Memory B cell (primary cell): ENCODE measurements at regions not wholly inside any gene's neighbourhood (a gene's known extent, or its start where the extent isn't known, plus 50 kb on each side); places are given as distances from the start of the nearest gene placed in this dataset.

Experiments used
- ATAC-seq: fragments of 150-1000 bp; cut with Tn5 transposase; 2 replicates; pipeline ENCODE4 v1.10.0; 2021; ENCODE audit warnings: low read depth, mild to moderate bottlenecking, moderate library complexity
- DNase-seq, 2 donors: peaks; one replicate each; pipeline ENCODE4 v3.0.0; 2022; ENCODE audit warnings: low spot score in 2 of 2
- H3K27ac Mint-ChIP-seq: one replicate; pipeline ENCODE4 v1.8.0; 2022; ENCODE audit warnings: mild to moderate bottlenecking, moderate library complexity, mixed read lengths
- H3K27me3 Mint-ChIP-seq: one replicate; pipeline ENCODE4 v1.8.0; 2022; ENCODE audit warnings: mixed read lengths
- H3K36me3 Mint-ChIP-seq: one replicate; pipeline ENCODE4 v1.8.0; 2022; ENCODE audit warnings: mild to moderate bottlenecking, mixed read lengths
- H3K4me1 Mint-ChIP-seq: one replicate; pipeline ENCODE4 v1.8.0; 2022; ENCODE audit warnings: mixed read lengths
- H3K4me3 Mint-ChIP-seq: one replicate; pipeline ENCODE4 v1.8.0; 2022; ENCODE audit warnings: mild to moderate bottlenecking, moderate library complexity, mixed read lengths
- H3K9me3 Mint-ChIP-seq: one replicate; pipeline ENCODE4 v1.8.0; 2022; ENCODE audit warnings: mixed read lengths

DNA sequence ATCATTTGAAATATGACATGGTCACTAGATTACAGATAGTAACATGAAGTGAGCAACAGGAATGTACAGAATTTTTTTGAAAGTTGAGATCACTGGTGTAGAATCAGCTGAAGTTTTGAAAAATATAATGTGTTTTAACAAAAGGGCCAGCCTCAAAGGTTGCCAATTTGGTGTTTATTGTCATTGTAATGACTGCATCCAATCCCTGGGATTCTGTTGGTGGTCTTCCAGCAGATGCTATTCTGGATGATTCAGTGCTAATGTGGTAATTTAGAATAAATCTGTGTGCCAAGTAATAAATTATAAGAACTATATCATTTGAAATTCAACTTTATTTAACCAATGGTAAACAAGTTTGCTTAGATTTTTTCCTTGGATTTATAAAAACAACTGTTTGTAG lies 436.4 kb upstream of the PKN2 start:
- Mint-ChIP-seq H3K27ac (no peak overlapping the region), H3K9me3 (no peaks in the 10 kb centered on the region), H3K4me1 (peaks cover 3% of the 10 kb centered on the region), H3K4me3 (no peak overlapping the region), H3K27me3 (no peaks in the 10 kb centered on the region), H3K36me3 (no peaks in the 10 kb centered on the region)
- DNase-seq = no peak
- ATAC-seq = no peak

- no peaks in the 10 kb centered on the region for H3K27me3 Mint-ChIP-seq
- H3K4me3 Mint-ChIP-seq = no peak overlapping the region
- H3K9me3 Mint-ChIP-seq = no peaks in the 10 kb centered on the region
- H3K36me3 Mint-ChIP-seq = no peaks in the 10 kb centered on the region
- H3K27ac Mint-ChIP-seq = no peak overlapping the region
- ATAC-seq (no peak), DNase-seq (no peak)
- H3K4me1 Mint-ChIP-seq = peaks cover 3% of the 10 kb centered on the region
Measured at GRCh38 chr1:88250915-88251314, 433.2 kb upstream of the PKN2 start.

DNA sequence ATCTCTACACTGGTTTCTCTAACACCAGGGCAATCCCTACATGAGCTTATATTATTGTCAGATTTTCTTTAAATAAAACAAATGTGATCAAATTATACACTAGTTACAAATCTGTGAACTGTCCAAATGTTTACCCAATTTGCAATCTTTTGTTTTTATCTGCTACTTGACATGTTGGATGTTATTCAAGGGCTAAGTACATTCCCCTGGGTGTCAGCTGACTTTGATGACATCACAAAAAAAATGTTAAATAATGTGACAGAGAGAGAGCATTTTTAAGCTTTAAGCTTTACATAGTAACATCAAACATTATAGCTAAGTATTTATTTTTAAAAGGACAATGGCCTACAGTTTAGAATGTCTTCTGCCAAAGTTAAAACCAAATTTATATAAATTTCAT lies 431.3 kb upstream of the PKN2 start:
- Mint-ChIP-seq H3K4me1 (peaks cover 3% of the 10 kb centered on the region), H3K9me3 (no peaks in the 10 kb centered on the region), H3K36me3 (no peaks in the 10 kb centered on the region), H3K4me3 (no peak overlapping the region), H3K27ac (no peak overlapping the region), H3K27me3 (no peaks in the 10 kb centered on the region)
- DNase-seq = no peak
- no peak for ATAC-seq

DNA sequence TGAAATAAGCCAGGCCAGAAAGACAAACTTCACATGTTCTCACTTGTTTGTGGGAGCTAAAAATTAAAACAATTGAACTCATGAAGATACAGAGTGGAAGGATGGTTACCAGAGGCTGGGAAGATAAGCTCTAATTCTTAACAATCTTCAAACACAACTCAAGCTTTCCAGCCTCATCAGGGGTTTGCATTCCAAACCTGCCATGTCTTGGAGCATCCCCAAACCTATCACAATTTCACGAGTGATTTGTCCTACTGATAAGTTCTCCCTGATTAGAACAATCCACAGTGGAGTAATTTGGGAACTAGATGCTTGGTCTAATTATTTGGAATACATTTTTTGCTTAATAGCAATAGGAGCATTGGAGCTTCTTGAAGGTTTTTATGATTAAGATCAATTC lies 418.5 kb upstream of the PKN2 start:
- no peaks in the 10 kb centered on the region for H3K9me3 Mint-ChIP-seq
- no peak for DNase-seq
- no peak for ATAC-seq
- H3K27ac Mint-ChIP-seq = no peak overlapping the region
- no peaks in the 10 kb centered on the region for H3K4me1 Mint-ChIP-seq
- H3K27me3 Mint-ChIP-seq = peaks cover 5% of the 10 kb centered on the region
- no peak overlapping the region for H3K4me3 Mint-ChIP-seq
- H3K36me3 Mint-ChIP-seq = no peaks in the 10 kb centered on the region

DNA sequence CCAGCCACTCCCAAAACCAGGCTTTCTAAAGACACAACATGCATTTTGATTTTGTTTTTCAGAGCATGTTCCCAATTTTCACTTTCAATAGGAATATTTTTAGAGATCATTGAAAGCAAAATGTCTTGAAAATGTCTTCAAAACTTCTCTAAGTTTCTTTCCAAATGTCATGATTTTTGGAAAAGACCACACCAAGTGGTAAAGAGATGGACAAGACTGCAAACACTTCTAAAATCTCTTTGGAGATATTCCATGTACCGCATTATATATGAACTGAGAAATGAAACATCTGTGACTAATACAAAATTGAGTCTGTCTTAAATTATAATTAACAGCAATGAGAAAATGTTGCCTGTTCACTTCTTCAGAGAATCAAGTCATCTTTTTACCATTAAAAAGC lies 418.0 kb upstream of the PKN2 start:
- H3K27ac Mint-ChIP-seq = no peak overlapping the region
- no peak for ATAC-seq
- H3K4me1 Mint-ChIP-seq = no peaks in the 10 kb centered on the region
- no peak for DNase-seq
- H3K36me3 Mint-ChIP-seq = no peaks in the 10 kb centered on the region
- no peak overlapping the region for H3K4me3 Mint-ChIP-seq
- peaks cover 5% of the 10 kb centered on the region for H3K27me3 Mint-ChIP-seq
- H3K9me3 Mint-ChIP-seq = no peaks in the 10 kb centered on the region

GRCh38 chr1:88272216-88272615 lies 411.9 kb upstream of the PKN2 start:
- Mint-ChIP-seq H3K27me3 (no peaks in the 10 kb centered on the region), H3K9me3 (no peaks in the 10 kb centered on the region), H3K4me1 (peaks cover 2% of the 10 kb centered on the region), H3K27ac (no peak overlapping the region), H3K36me3 (no peaks in the 10 kb centered on the region), H3K4me3 (no peak overlapping the region)
- ATAC-seq (no peak), DNase-seq (no peak)

DNA sequence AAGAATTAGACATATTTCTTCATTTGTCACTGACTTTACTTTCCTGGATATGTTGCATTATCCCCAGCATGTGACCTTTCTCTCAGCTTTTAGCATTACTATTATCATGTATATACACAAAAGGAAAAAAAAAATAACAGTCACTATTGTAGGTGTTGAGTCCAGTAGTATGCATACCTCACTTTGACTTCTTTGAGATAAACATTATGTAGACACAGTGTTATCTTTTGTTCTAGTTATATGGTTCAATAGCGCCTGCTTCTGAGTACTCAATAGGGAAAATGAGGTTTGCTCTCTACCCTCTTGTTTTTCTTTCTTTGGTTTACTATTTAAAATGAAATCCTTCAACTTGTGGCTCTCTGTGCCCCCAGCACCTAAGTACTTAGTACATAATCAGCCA lies 409.6 kb upstream of the PKN2 start:
- Mint-ChIP-seq H3K4me3 (no peak overlapping the region), H3K9me3 (peaks cover 3% of the 10 kb centered on the region), H3K4me1 (peaks cover 2% of the 10 kb centered on the region), H3K36me3 (no peaks in the 10 kb centered on the region), H3K27ac (no peak overlapping the region), H3K27me3 (no peaks in the 10 kb centered on the region)
- DNase-seq = no peak
- no peak for ATAC-seq

GRCh38 chr1:88275259-88275862 lies 408.7 kb upstream of the PKN2 start:
- Mint-ChIP-seq H3K4me1 (peaks cover 2% of the 10 kb centered on the region), H3K27ac (no peak overlapping the region), H3K4me3 (no peak overlapping the region), H3K9me3 (peaks cover 6% of the 10 kb centered on the region), H3K27me3 (peaks cover 1% of the 10 kb centered on the region), H3K36me3 (no peaks in the 10 kb centered on the region)
- ATAC-seq = no peak
- no peak for DNase-seq

DNA sequence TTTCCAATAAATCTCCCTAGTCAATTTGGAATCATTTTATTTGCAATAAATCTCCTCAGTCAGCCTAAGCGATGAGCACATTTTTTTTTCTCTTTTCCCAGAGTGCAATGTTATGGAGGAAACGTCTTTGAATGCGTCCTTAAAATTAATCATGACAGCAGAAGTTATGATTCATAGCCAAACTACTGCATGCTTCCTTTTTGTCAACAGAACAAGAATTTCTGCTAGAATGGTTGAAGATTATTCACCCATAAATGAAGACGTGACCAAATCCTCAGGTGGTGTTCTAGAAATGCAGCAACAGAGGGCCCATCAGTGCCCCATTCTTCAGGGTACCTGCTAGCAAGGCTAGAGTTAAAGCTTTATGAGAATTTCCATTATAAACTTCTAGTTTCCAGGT lies 407.9 kb upstream of the PKN2 start:
- Mint-ChIP-seq H3K27me3 (peaks cover 1% of the 10 kb centered on the region), H3K36me3 (no peaks in the 10 kb centered on the region), H3K4me3 (no peak overlapping the region), H3K9me3 (peaks cover 6% of the 10 kb centered on the region), H3K4me1 (peaks cover 2% of the 10 kb centered on the region), H3K27ac (no peak overlapping the region)
- DNase-seq (no peak), ATAC-seq (no peak)

GRCh38 chr1:88284066-88284465 lies 400.0 kb upstream of the PKN2 start:
- DNase-seq (no peak), ATAC-seq (no peak)
- H3K4me3 Mint-ChIP-seq = no peak overlapping the region
- peaks cover 3% of the 10 kb centered on the region for H3K27me3 Mint-ChIP-seq
- peaks cover 3% of the 10 kb centered on the region for H3K9me3 Mint-ChIP-seq
- H3K36me3 Mint-ChIP-seq = no peaks in the 10 kb centered on the region
- H3K27ac Mint-ChIP-seq = no peak overlapping the region
- no peaks in the 10 kb centered on the region for H3K4me1 Mint-ChIP-seq

DNA sequence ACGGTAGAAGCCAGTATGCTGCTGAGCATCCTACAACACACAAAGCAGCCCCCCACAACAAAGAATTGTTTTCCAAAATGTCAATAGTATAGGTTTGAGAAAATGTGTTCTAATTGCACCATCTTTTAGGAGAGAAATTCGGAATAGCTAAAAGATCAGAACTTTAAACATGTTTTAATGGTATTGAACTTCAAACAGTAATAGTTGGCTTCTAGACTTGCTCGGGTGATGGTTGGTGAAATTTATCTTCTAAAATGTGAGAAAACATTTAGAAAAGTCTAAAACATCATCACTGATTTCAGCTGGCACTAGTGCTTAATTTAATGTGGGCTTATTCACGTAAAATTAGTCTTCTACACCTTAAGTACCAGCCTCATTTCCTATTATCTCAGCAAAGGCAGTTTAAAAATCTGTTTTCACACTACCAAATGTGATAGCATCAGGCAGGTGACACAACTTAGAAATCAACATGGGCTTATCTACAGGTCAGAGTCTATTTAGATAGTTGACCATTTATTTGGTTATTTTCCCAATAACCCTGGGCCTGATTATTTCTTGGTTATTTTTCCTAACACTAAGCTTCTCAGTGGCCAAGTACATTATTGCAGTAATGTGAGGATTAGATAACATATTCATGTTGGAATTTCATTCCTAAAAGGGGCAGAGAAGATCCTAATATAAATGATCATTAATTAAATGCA lies 399.3 kb upstream of the PKN2 start:
- H3K27me3 Mint-ChIP-seq = peaks cover 1% of the 10 kb centered on the region
- DNase-seq (no peak), ATAC-seq (no peak)
- no peaks in the 10 kb centered on the region for H3K4me1 Mint-ChIP-seq
- no peak overlapping the region for H3K27ac Mint-ChIP-seq
- no peaks in the 10 kb centered on the region for H3K36me3 Mint-ChIP-seq
- H3K9me3 Mint-ChIP-seq = peaks cover 1% of the 10 kb centered on the region
- H3K4me3 Mint-ChIP-seq = no peak overlapping the region

DNA sequence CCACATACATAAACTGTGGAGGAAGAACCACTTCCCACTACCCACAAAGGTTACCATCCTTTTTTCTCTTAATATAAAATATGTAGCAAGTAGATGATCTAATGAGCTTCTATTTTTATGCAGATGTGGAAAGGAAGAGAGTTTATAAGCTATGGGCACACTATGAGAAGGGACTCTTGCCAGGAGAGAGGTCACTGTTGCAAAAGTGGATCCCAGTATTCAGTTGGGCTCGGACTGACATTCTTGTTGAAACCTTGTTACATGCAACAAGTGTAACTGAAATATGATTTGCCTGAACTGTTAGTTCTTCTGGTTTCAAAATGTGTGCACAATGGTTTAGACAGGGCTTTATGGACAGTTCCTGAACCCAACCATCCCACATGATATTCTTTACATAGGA lies 397.4 kb upstream of the PKN2 start:
- Mint-ChIP-seq H3K27ac (no peak overlapping the region), H3K9me3 (no peaks in the 10 kb centered on the region), H3K4me1 (no peaks in the 10 kb centered on the region), H3K27me3 (peaks cover 4% of the 10 kb centered on the region), H3K36me3 (no peaks in the 10 kb centered on the region), H3K4me3 (no peak overlapping the region)
- DNase-seq (no peak), ATAC-seq (no peak)

DNA sequence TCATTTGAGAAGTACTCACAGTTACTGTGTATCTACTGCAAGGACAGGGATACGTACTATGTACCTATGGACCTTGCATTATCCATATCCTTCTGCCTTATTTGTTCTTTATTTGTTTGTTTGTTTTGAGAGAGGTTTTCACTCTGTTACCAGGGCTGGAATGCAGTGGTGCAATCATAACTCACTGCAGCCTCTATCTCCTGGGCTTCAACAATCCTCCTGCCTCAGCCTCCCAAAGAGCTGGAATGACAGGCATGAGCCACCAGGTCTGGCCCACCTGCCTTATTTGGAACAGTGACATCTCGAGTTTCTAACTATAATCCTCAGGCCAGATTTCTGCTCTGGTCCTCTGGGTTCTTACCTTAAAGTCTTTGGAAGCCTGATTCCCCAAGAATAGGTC lies 395.5 kb upstream of the PKN2 start:
- no peak for DNase-seq
- Mint-ChIP-seq H3K4me3 (no peak overlapping the region), H3K36me3 (no peaks in the 10 kb centered on the region), H3K27me3 (peaks cover 5% of the 10 kb centered on the region), H3K27ac (no peak overlapping the region), H3K9me3 (no peaks in the 10 kb centered on the region), H3K4me1 (no peaks in the 10 kb centered on the region)
- no peak for ATAC-seq

- Mint-ChIP-seq H3K36me3 (no peaks in the 10 kb centered on the region), H3K4me3 (no peak overlapping the region), H3K4me1 (no peaks in the 10 kb centered on the region), H3K9me3 (no peaks in the 10 kb centered on the region), H3K27me3 (peaks cover 4% of the 10 kb centered on the region), H3K27ac (no peak overlapping the region)
- DNase-seq (no peak), ATAC-seq (no peak)
Measured at GRCh38 chr1:88289401-88290102, 394.5 kb upstream of the PKN2 start.
